ENCODE measurements at regions not wholly inside any gene's neighbourhood (a gene's known extent, or its start where the extent isn't known, plus 50 kb on each side); places are given as distances from the start of the nearest gene placed in this dataset.

DNA sequence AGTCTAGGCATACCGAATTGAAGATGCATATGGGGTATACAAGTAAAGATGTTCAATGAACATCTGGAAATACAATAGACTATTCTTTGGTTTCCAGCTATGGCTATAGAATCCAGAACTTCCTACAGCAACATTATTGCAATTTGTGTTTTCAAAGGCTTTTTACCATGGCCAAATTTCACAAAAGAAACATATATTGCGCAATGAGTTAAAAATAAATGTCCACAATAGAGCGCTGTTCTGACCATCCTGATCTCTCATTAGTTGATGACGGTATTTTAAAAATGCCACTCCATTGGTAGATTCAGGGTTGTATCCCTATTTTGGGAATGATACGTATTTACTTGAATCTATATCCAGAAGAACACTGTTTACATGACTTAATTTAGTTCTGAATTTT is 139.2 kb downstream of the LINC00632 start:
- DNase-seq (ENCODE audit: low read depth), result no peak

DNA sequence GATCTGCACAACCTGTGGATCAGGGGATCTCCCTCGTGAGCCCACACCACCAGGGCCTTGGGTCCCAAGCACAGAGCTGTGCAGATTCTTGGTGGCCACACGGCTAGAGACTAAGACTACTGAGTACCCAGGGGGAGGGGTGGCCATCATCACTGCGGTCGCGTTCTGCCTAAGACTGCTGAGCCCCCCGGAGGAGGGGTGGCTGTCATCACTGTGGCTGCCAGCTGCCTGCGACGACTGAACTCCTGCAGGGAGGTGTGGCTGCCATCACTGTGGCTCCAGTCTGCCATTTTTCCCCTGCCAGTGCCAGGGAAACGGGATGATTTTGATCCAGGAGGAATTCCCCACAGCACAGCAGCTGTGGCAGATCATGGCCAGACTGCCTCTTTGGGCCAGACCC is 141.7 kb upstream of the SPANXB1 start:
- DNase-seq (ENCODE audit: low read depth), result no peak

DNA sequence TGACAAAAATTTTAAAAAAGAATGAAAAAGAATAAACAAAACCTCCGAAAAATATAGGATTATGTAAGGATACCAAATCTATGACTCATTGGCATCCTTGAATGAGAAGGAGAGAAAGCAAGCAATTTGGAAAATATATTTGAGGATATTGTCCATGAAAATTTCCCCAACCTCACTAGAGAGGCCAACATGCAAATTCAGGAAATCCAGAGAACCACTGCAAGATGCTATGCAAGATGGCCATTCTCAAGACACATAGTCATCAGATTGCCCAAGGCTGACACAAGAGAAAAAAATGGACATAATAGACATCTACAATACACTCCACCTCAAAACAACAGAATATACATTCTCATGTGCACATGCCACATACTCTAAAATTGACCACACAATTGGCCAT is 135.9 kb upstream of the SPANXB1 start:
- no peak for DNase-seq (ENCODE audit: low read depth)

DNA sequence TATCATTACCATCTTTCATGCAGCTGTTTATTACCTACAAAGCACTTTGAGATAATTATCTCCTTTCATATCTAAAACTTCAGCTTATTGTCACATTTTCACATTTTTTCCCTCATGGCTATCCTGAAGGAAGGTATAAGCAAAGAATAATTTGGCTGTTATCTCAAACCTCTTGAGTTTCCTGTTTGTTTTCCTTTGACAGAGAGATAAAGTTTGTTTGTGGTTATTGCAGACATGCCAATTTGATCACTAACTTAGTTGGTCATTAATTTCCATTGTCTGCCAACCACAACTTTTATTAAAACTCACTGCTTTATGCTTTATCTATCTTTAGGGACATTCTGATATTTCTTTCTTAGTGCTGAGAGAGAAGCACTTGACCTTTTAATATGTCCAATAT is 89.8 kb upstream of the SPANXB1 start:
- no peak for DNase-seq (ENCODE audit: low read depth)

DNA sequence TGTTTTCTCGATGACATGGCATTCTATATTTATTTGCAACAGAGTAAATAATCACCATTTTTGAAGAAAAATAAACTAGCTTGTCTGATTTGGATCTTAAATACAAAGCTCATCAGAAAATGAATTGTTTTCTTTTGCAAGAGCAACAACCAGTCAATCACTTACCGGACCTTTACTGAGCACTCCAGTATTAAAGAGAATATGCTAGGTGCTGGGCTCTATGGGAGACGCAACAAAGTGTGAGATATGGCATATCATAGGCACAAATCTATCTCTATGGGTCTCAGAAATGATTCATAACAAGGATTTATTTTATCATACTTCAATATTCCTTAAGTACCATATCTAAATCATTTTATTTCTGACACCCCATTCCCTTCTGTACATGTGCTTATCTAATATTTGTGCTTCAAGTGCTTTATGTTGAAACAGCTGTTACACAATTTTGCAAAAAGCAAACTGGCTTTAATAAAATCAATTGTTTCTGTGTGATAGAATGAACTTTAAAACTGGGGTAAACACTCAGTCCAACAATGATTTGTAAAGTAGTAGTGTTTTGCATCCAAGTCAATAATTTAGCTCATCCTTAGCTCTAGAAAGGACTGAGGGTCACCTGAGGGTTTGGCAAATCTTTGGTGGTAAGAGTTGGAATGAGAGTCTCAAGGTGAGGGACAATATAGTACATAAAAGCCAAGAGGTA is 88.4 kb upstream of the SPANXB1 start:
- DNase-seq (ENCODE audit: low read depth), result no peak

DNA sequence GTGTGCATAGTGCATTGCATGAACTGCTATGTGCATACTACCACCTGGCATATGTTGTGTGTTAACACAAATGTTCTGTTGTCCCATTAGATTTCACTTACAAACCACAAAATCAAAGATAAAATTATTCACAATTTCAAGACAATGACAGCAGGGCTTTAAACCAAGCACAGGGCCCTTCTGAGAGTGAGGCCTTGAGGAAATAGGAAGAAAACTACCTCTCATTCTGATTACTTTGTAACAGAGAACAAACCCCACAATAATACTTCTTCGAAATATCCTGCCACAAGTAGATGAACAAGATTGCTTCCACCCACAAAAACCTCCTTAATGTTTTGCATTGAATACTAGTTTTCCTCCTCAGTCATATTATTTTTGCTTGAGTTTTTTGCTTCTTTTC is 85.5 kb upstream of the SPANXB1 start:
- DNase-seq (ENCODE audit: low read depth), result no peak

DNA sequence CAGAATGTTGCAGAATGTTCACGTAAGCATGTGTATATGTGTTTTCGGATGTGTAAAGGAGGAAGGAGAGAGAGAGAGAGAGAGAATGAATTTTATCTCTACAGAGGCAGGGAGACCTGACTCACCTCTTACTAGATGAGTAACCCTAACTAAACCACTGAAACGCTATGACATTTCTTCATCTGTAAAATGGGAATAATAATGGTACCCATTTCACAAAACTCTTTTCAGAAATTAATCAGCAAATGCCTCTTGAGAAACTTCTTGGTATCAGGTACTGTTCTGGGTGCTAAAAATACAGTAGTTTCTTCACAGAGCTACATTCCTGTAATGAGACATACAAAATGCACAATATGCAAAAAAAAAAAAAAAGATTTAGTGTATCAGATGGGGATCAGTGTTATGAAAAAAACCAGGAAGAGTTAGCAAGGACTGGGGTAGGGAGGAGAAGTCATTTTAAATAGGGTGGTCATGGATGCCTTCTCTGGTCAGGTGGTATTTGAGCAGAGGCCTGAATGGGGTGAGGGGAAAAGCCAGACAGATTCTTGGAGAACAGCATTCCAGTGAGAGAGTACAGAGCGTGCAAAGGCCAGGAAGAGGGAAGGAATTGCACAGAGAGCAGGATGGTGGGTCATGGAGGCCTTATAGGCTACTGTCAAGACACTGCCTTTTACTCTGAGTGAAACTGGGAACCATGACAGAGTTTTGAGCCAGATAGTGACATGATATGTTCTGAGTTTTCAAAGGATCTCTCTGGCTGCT is 84.9 kb upstream of the SPANXB1 start:
- DNase-seq (ENCODE audit: low read depth), result no peak

DNA sequence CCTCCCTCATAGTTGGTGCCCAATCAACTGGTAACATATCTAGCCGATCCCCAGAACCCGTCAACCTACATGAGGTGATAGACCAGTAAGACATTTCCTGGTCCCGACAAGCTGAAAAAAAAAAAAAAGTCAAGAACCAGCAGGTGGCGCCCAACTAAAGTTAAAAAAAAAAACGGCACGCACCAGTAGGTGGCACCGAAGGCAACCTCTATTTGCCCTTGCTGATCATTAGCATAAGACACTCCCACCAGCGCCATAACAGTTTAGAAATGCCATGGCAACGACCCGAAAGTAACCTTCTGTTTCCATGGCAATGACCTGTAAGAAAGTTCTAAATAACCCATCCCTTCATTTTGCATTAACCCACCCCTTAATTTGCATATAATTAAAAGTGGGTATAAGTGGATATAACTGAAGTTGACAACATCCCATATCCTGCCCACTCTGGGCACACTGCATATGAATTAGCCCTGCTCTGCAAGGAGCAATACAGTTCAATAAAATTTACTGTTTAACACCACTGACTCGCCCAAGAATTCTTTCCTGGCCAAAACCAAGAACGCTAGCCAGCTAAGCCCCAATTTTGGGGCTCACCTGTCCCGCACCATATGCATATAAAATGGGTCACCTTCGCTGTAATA is 83.9 kb upstream of the SPANXB1 start:
- DNase-seq (ENCODE audit: low read depth), result peak; percentile 8

DNA sequence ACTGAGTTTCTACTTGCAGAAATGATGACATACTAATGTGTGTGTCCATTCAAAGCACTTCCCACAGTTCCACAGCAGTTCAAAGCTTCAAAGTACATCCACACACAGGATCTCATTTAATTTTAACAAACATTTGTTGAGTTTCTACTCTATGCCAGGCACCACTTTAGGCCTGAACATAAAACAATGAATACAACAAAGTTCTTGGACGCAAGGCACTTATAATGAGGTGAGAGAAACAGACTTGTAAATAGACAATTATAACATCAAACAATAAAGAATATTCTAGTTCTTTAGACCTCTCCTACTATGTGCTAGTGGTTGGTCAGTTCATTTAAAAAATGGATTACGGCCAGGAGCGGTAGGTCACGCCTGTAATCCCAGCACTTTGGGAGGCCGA is 82.0 kb upstream of the SPANXB1 start:
- DNase-seq (ENCODE audit: low read depth), result no peak

DNA sequence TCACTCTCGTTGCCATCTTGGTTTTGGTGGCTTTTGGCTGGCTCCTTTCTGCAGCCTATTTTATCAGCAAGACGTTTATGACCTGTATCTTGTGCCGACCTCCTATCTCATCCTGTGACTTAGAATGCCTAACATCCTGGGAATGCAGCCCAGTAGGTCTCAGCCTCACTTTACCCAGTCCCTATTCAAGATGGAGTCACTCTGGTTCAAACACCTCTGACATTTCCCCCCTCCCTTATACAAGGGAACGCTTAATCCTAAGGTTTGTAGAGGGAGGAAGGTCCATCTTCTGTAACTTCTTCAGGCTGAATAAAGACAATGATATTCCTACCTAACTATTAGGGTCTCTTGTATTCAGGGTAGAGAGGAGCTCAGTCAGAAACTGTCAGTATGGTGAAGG is 79.3 kb upstream of the SPANXB1 start:
- no peak for DNase-seq (ENCODE audit: low read depth)

DNA sequence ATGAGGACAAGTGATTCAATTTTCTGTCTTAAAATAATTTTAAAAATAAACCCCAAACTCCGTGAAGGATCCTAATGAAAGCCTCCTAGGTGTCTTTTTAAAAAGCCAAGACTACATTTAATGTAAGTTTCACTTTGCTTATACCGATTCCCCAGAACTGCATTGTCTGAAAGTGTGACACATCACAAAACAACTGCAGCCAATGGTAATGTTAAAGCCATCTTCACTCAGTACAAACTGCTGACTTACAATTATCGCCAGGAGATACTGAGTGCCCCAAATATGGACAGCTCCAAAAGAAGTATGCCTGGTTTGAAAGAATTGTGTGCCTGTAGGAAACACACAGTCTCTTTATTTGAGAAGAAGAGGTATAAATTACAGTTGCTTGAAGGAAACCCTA is 73.7 kb upstream of the SPANXB1 start:
- DNase-seq (ENCODE audit: low read depth), result no peak

DNA sequence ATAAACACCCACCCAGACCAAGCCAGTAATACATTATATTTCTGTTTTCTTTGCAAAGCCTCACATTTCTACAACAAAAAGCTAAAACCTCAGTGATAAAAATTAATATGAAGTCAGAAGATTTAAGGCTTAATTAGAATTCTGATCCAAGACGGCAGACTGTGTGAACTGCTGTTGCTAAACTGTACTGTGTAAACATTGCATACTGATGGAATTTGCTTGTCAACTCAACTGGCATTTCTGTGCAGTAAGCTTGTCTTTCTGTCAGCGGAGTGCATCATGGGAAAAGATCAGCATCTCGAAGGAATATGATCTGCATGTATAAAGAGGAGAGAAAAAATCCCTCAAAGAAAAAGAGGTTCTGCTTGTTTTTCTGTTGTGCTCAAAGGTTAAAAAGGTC is 69.4 kb upstream of the SPANXB1 start:
- DNase-seq (ENCODE audit: low read depth), result no peak

DNA sequence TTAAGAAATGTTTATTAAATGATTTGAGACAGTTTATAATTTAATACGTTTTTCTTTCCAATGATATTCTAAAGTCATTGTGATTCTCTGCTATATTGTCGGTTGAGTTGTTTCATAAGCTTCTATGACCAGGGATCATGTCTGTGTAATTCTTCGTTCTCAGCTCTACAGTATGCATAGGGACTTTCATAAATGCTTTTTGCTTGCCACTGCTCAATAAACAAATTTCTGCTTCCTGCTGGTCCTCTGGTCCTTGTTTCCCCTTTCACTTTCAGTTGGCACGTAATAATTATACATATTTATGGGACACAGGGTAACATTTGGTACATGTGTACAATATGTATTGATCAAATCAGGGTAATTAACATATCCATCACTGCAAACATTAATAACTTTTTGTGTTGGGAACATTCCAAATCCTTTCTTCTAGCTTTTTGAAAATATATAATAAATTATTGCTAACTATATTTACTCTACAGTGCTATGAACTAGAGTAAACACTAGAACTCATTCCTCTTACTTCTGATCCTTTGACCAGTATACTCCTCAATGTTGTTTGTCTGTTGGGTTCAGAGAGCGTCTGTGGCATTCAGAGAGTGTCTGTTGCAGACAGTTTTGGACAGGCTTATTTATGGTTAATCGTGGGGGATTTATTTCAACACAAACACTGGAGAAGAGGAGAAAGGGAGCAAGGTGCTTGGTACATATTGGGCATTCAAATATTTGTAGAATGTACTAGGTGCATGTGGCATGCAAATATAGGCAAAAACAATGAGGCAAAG is 68.3 kb upstream of the SPANXB1 start:
- no peak for DNase-seq (ENCODE audit: low read depth)

DNA sequence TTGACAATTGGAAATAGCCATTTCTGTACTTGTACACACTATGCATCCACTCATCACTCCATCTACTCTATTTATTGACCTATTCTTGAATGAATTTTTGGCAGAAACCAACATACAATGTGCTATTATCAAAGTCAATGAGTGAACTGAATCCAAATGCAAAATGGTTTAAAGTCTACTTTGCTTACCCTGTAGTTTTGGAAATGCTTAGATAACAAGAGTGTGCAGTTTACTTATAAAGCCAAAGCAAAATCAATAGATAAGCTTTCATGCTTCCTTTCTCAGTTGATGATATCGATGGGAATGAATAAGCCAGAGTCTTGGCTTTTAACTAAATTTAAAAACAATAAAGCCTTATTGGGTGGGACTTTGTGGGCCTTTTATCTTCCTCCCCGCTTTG is 58.9 kb upstream of the SPANXB1 start:
- no peak for DNase-seq (ENCODE audit: low read depth)

DNA sequence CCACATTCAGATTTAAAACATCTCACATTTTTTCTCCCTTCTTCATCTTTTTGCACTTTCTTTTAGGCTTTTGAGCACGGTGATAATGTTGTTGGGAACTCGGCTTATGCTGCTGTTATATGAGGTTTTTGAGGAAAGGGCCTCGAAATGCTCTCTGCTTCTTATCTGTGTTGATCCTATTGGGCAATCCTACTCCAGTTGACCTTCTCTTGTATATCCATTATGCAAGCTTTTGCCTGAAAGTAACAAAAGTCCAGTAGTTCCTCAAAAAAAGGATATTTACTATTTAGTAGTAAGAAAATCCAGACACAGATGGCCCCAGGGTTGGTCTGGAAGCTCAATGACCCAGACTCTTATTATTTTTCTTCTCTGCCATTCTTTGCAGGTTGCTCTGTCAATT is 57.7 kb upstream of the SPANXB1 start:
- no peak for DNase-seq (ENCODE audit: low read depth)

DNA sequence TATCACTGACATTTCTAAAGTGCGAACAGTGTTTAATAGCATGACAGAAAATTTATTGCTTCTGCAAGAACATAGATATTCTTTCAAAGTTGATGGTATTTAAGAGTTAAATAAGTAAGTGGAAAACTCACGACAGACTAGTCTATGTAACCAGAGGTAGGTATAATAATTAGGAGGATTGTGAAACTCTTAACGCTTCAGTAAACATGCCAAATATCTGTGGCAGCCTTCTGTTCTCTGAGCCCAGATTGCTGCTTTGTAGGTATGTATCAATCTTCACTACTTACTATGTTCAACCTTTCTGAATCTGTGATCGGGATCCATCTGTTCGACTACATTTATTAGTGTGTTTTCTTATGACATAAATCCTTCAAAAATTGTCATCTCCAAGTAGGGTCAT is 53.6 kb upstream of the SPANXB1 start:
- no peak for DNase-seq (ENCODE audit: low read depth)

DNA sequence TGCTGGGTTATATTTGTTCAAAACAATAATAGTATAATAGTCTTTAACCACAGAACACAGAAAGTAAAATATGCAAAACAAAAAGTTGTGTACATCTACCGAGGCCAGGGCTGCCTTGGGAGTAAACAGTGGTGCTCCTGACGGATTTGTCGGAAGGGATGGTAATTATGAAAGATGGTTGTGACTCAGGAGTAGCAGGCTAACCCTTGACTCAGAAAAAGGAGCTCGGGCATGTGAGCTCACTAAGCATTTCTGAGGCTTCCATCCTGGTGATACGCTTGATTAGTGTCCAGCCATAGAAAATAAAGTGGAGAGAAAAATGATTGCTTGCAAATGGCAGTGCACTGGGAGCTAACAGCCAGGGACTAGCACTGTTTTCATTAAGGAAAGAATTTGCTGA is 53.2 kb upstream of the SPANXB1 start:
- no peak for DNase-seq (ENCODE audit: low read depth)

Data from stimulated activated CD8-positive, alpha-beta memory T cell treated with anti-CD3 and anti-CD28 coated beads, Interleukin-4, amount 100 ng/mL, for 24 hours (primary cell).